ENCODE measurements at regions not wholly inside any gene's neighbourhood (a gene's known extent, or its start where the extent isn't known, plus 50 kb on each side); places are given as distances from the start of the nearest gene placed in this dataset.

DNA sequence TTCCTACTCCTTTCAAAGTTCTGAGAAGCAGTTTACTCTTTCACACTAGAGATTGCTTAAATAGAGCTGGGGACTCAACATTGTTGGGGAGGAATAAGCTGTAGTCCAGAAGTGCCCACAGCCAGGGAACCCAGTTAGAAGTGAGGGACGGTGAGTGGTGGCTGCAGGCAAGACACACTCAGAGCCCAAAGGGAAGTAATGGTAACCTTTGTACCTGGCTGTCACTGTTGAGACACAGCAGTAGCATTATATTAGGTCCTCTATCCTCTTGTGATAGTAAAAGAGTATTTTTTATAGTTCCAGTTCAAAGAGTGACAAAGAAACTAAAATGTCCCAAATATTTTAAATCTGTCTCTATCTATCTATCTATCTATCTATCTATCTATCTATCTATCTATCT is 263.3 kb downstream of the TTC6 start:
- DNase-seq: no peak
- Histone ChIP-seq H3K27ac (no peak overlapping the region), H3K36me3 (no peaks in the 10 kb centered on the region), H3K9me3 (no peaks in the 10 kb centered on the region), H3K27me3 (no peaks in the 10 kb centered on the region), H3K4me3 (no peak overlapping the region), H3K4me1 (no peaks in the 10 kb centered on the region)
- no peak for ATAC-seq
- in situ Hi-C loops (cut with MboI; ENCODE audit: low sequenced_read_pairs in 4 of 4): no loop called here
- TF ChIP-seq POLR2A (IDR thresholded peaks at IDR 0.05): no peak
- TF ChIP-seq CTCF (IDR thresholded peaks at IDR 0.05 in 4 of 5, conservative IDR thresholded peaks at IDR 0.05 in 1 of 5): no peak
- intact Hi-C loops (cut with DNase I; ENCODE audit: low total_unique reads): no loop called here

DNA sequence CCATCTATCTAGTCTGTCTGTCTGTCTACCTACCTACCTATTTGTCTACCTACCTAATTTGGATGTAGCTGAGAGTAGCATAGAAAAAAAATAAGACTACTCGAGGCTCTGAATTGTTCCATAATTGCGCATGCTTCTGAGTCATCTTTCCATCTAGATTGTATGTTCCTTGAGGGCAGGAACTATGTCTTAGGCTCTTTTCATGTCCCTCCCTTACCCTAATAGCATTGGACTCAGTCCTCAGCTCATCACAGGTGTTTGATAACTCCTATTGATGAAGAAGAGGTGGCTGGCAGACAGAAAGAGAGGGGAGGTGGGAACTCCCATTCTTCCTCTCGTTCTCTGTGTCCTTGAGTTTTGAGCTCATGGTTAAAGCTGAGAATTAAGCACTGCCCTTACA is 263.7 kb downstream of the TTC6 start:
- in situ Hi-C loops (cut with MboI; ENCODE audit: low sequenced_read_pairs in 4 of 4): no loop called here
- intact Hi-C loops (cut with DNase I; ENCODE audit: low total_unique reads): no loop called here
- ATAC-seq: no peak
- DNase-seq: no peak
- no peaks in the 10 kb centered on the region for H3K4me1 ChIP-seq
- no peak overlapping the region for H3K4me3 ChIP-seq
- no peak overlapping the region for H3K27ac ChIP-seq
- H3K36me3 ChIP-seq: no peaks in the 10 kb centered on the region
- H3K27me3 ChIP-seq: no peaks in the 10 kb centered on the region
- TF ChIP-seq POLR2A (IDR thresholded peaks at IDR 0.05) (no peak), CTCF (IDR thresholded peaks at IDR 0.05 in 4 of 5, conservative IDR thresholded peaks at IDR 0.05 in 1 of 5) (no peak)
- no peaks in the 10 kb centered on the region for H3K9me3 ChIP-seq

- no peak overlapping the region for H3K4me3 ChIP-seq
- TF ChIP-seq POLR2A (IDR thresholded peaks at IDR 0.05) (no peak), CTCF (IDR thresholded peaks at IDR 0.05 in 4 of 5, conservative IDR thresholded peaks at IDR 0.05 in 1 of 5) (no peak)
- H3K36me3 ChIP-seq: no peaks in the 10 kb centered on the region
- intact Hi-C loops (cut with DNase I; ENCODE audit: low total_unique reads) (no loop called here), in situ Hi-C loops (cut with MboI; ENCODE audit: low sequenced_read_pairs in 4 of 4) (no loop called here)
- no peak overlapping the region for H3K27ac ChIP-seq
- H3K4me1 ChIP-seq: no peaks in the 10 kb centered on the region
- ATAC-seq (no peak), DNase-seq (no peak)
- no peaks in the 10 kb centered on the region for H3K9me3 ChIP-seq
- H3K27me3 ChIP-seq: no peaks in the 10 kb centered on the region
Measured at GRCh38 chr14:37862263-37862662, 266.8 kb downstream of the TTC6 start.

DNA sequence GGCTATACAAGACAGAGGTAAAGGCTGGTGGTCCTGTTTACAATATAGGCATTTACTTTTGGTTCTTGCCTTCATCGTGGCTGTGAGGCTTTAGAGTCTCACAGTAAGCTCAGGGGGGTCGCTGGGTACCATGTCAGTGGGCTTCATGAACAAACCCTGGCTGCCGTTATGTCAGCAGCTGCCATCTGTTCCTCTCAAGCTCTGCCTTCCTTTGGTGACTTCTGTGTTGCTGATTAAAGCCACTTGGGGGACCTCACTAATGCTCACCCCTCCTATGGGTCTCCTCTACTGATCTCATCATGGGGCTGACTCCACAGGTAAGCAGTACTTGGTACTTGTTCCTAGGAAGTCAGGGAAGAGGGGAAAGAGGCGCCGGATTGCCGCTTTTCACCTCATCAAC is 268.7 kb downstream of the TTC6 start:
- no peaks in the 10 kb centered on the region for H3K36me3 ChIP-seq
- in situ Hi-C loops (cut with MboI; ENCODE audit: low sequenced_read_pairs in 4 of 4): no loop called here
- intact Hi-C loops (cut with DNase I; ENCODE audit: low total_unique reads): no loop called here
- no peaks in the 10 kb centered on the region for H3K4me1 ChIP-seq
- H3K27me3 ChIP-seq: no peaks in the 10 kb centered on the region
- H3K9me3 ChIP-seq: no peaks in the 10 kb centered on the region
- H3K4me3 ChIP-seq: no peak overlapping the region
- TF ChIP-seq CTCF (IDR thresholded peaks at IDR 0.05 in 4 of 5, conservative IDR thresholded peaks at IDR 0.05 in 1 of 5) (no peak), POLR2A (IDR thresholded peaks at IDR 0.05) (no peak)
- no peak for DNase-seq
- no peak overlapping the region for H3K27ac ChIP-seq
- ATAC-seq: no peak
